GM12891 (cell line): ENCODE measurements at regions not wholly inside any gene's neighbourhood (a gene's known extent, or its start where the extent isn't known, plus 50 kb on each side); places are given as distances from the start of the nearest gene placed in this dataset.
"Not testable (repeated sequence)": the region's sequence is repeated elsewhere in the genome, so short reads cannot be mapped to it uniquely, and the experiment has no call there.

Experiments used
- DNase-seq: peaks from one replicate; pipeline ENCODE4 v3.0.0; 2011; ENCODE audit warnings: low spot score; ENCODE audit not compliant: insufficient read length
- FAIRE-seq: peaks from 2 replicates; lab custom pipeline; 2011; peaks lifted over from hg19 to GRCh38; lab: Jason Lieb, UNC
- PAX5 ChIP-seq: IDR thresholded peaks from 2 replicates; pipeline ENCODE4 v1.6.1; 2011; ENCODE audit warnings: low read length, moderate library complexity, mild to moderate bottlenecking; ENCODE audit not compliant: insufficient read depth, severe bottlenecking
- POLR2A ChIP-seq: IDR thresholded peaks from 2 replicates; pipeline ENCODE4 v1.6.1; 2011; ENCODE audit warnings: low read depth, low read length, control low read depth
- POLR2AphosphoS5 ChIP-seq: IDR thresholded peaks from 2 replicates; pipeline ENCODE4 v1.6.1; 2011; ENCODE audit warnings: low read depth, low read length, control low read depth
- POU2F2 ChIP-seq: IDR thresholded peaks from 2 replicates; pipeline ENCODE4 v1.6.1; 2011; ENCODE audit warnings: low read depth, mild to moderate bottlenecking, control low read depth, low read length, moderate library complexity
- SPI1 ChIP-seq: IDR thresholded peaks from 2 replicates; pipeline ENCODE4 v1.6.1; 2011; ENCODE audit warnings: low read depth, low read length, control low read depth
- TAF1 ChIP-seq: IDR thresholded peaks from 2 replicates; pipeline ENCODE4 v1.6.1; 2011; ENCODE audit warnings: low read depth, low read length, control low read depth

GRCh38 chr3:81198216-81198615 is 563.2 kb downstream of the GBE1 start:
- DNase-seq, result no peak
- TF ChIP-seq SPI1 (no peak), PAX5 (no peak), POU2F2 (no peak), POLR2AphosphoS5 (no peak), POLR2A (no peak), TAF1 (no peak)
- no peak for FAIRE-seq

- TF ChIP-seq SPI1, result no peak
- TF ChIP-seq TAF1, result no peak
- no peak for TF ChIP-seq POU2F2
- no peak for TF ChIP-seq PAX5
- no peak for TF ChIP-seq POLR2A
- TF ChIP-seq POLR2AphosphoS5, result no peak
- FAIRE-seq, result no peak
Measured at GRCh38 chr3:81197386-81197785, 564.1 kb downstream of the GBE1 start.

GRCh38 chr3:81195478-81195877 is 566.0 kb downstream of the GBE1 start:
- FAIRE-seq (no peak), DNase-seq (no peak)
- TF ChIP-seq POLR2AphosphoS5, result no peak
- no peak for TF ChIP-seq POLR2A
- no peak for TF ChIP-seq TAF1
- TF ChIP-seq PAX5, result no peak

More at GRCh38 chr3:81197386-81197785, 564.1 kb downstream of the GBE1 start:
- DNase-seq, result no peak

GRCh38 chr3:81186412-81186811 is 575.0 kb downstream of the GBE1 start:
- no peak for FAIRE-seq
- no peak for DNase-seq
- TF ChIP-seq POLR2AphosphoS5 (no peak), POU2F2 (no peak), SPI1 (no peak), POLR2A (no peak), TAF1 (no peak), PAX5 (no peak)

GRCh38 chr3:81182086-81182875 is 579.2 kb downstream of the GBE1 start:
- not testable (repeated sequence) for FAIRE-seq

GRCh38 chr3:81173514-81173913 is 587.9 kb downstream of the GBE1 start:
- TF ChIP-seq TAF1, result no peak
- no peak for TF ChIP-seq PAX5
- no peak for TF ChIP-seq SPI1
- no peak for TF ChIP-seq POU2F2
- TF ChIP-seq POLR2AphosphoS5, result no peak
- TF ChIP-seq POLR2A, result no peak
- FAIRE-seq (no peak), DNase-seq (no peak)

More at GRCh38 chr3:81182086-81182875, 579.2 kb downstream of the GBE1 start:
- DNase-seq, result not testable (repeated sequence)

- TF ChIP-seq POU2F2 (no peak), TAF1 (no peak), POLR2A (no peak), SPI1 (no peak), PAX5 (no peak), POLR2AphosphoS5 (no peak)
- FAIRE-seq, result no peak
- DNase-seq, result no peak
Measured at GRCh38 chr3:81170298-81170697, 591.1 kb downstream of the GBE1 start.

GRCh38 chr3:81164806-81165205 is 596.6 kb downstream of the GBE1 start:
- DNase-seq (no peak), FAIRE-seq (no peak)
- TF ChIP-seq POLR2AphosphoS5 (no peak), SPI1 (no peak), POU2F2 (no peak), PAX5 (no peak), POLR2A (no peak), TAF1 (no peak)

GRCh38 chr3:81161851-81162250 is 599.6 kb downstream of the GBE1 start:
- FAIRE-seq (no peak), DNase-seq (no peak)
- TF ChIP-seq PAX5, result no peak
- TF ChIP-seq POLR2AphosphoS5, result no peak
- TF ChIP-seq POLR2A, result no peak
- TF ChIP-seq SPI1, result no peak
- no peak for TF ChIP-seq POU2F2
- no peak for TF ChIP-seq TAF1

GRCh38 chr3:81161100-81161499 is 600.3 kb downstream of the GBE1 start:
- no peak for TF ChIP-seq SPI1
- no peak for TF ChIP-seq POLR2AphosphoS5
- TF ChIP-seq TAF1, result no peak
- TF ChIP-seq PAX5, result no peak
- no peak for TF ChIP-seq POLR2A
- no peak for TF ChIP-seq POU2F2
- no peak for DNase-seq

More at GRCh38 chr3:81161100-81161499, 600.3 kb downstream of the GBE1 start:
- no peak for FAIRE-seq
